GM23338 (cell line): ENCODE measurements at regions not wholly inside any gene's neighbourhood (a gene's known extent, or its start where the extent isn't known, plus 50 kb on each side); places are given as distances from the start of the nearest gene placed in this dataset.

Experiments
- ATAC-seq: fragments of 200-7000 bp; cut with Tn5 transposase; 3 replicates; pipeline ENCODE4 v1.9.1; 2020
- DNase-seq: peaks from one replicate; pipeline ENCODE4 v3.0.0-alpha.2; 2015; ENCODE audit warnings: low spot score
- H2AFZ ChIP-seq: fragments of 200-600 bp; sonication (generic); 2 replicates; pipeline ENCODE4 v1.8.0; 2016; ENCODE audit warnings: antibody characterized with exemption, mild to moderate bottlenecking, moderate library complexity
- H3F3A ChIP-seq: fragments of 200-600 bp; sonication (generic); replicated peaks from 2 replicates; pipeline ENCODE4 v1.8.0; 2017; ENCODE audit warnings: antibody characterized with exemption, mixed run types, low read depth
- H3K27ac ChIP-seq: fragments of 200-600 bp; sonication (generic); 2 replicates; pipeline ENCODE4 v1.6.1; 2016; ENCODE audit warnings: low read depth
- H3K27me3 ChIP-seq: fragments of 200-600 bp; sonication (generic); 2 replicates; pipeline ENCODE4 v1.8.0; 2016; ENCODE audit warnings: mild to moderate bottlenecking, mixed run types, moderate library complexity; ENCODE audit not compliant: insufficient read depth
- H3K36me3 ChIP-seq: fragments of 200-600 bp; sonication (generic); 2 replicates; pipeline ENCODE4 v1.8.0; 2016; ENCODE audit warnings: mild to moderate bottlenecking; ENCODE audit not compliant: insufficient read depth
- H3K4me1 ChIP-seq: fragments of 200-600 bp; sonication (generic); 2 replicates; pipeline ENCODE4 v1.8.0; 2016; ENCODE audit warnings: mild to moderate bottlenecking, moderate library complexity; ENCODE audit not compliant: insufficient read depth
- H3K4me2 ChIP-seq: fragments of 200-600 bp; sonication (generic); 2 replicates; pipeline ENCODE4 v1.7.1; 2017; ENCODE audit warnings: mixed run types
- H3K4me3 ChIP-seq: fragments of 200-600 bp; sonication (generic); 2 replicates; pipeline ENCODE4 v1.6.1; 2016; ENCODE audit warnings: mixed run types
- H3K79me2 ChIP-seq: fragments of 200-600 bp; sonication (generic); replicated peaks from 2 replicates; pipeline ENCODE4 v1.8.0; 2017; ENCODE audit warnings: mild to moderate bottlenecking; ENCODE audit not compliant: insufficient read depth
- H3K9me2 ChIP-seq: fragments of 200-600 bp; sonication (generic); 2 replicates; pipeline ENCODE4 v1.8.0; 2017; ENCODE audit not compliant: insufficient read depth
- H4K20me1 ChIP-seq: fragments of 200-600 bp; sonication (generic); replicated peaks from 2 replicates; pipeline ENCODE4 v1.8.0; 2017; ENCODE audit warnings: mild to moderate bottlenecking; ENCODE audit not compliant: insufficient read depth
- H3K27ac Mint-ChIP-seq: 2 replicates; pipeline ENCODE4 v1.8.0; 2020; ENCODE audit warnings: inconsistent platforms, mild to moderate bottlenecking, moderate library complexity, mixed read lengths
- H3K27me3 Mint-ChIP-seq: 3 replicates; pipeline ENCODE4 v1.8.0; 2022; ENCODE audit warnings: low read depth, mild to moderate bottlenecking, moderate library complexity, mixed read lengths, inconsistent platforms; ENCODE audit not compliant: insufficient read depth, poor library complexity
- H3K36me3 Mint-ChIP-seq: 3 replicates; pipeline ENCODE4 v1.8.0; 2021; ENCODE audit warnings: low read depth, mild to moderate bottlenecking, inconsistent platforms, moderate library complexity, mixed read lengths
- H3K4me1 Mint-ChIP-seq: 3 replicates; pipeline ENCODE4 v1.8.0; 2020; ENCODE audit warnings: mild to moderate bottlenecking, inconsistent platforms, mixed read lengths
- H3K4me3 Mint-ChIP-seq: 3 replicates; pipeline ENCODE4 v1.8.0; 2021; ENCODE audit warnings: moderate library complexity, mild to moderate bottlenecking, inconsistent platforms, mixed read lengths
- H3K9me3 Mint-ChIP-seq: 3 replicates; pipeline ENCODE4 v1.8.0; 2020; ENCODE audit warnings: moderate library complexity, mild to moderate bottlenecking, inconsistent platforms, mixed read lengths
- CREB1 ChIP-seq: fragments of 250-450 bp; sonication (Bioruptor Pico); IDR thresholded peaks from 2 replicates; pipeline ENCODE4 v1.5.0; 2020; ENCODE audit warnings: low read depth, mild to moderate bottlenecking, moderate library complexity
- EZH2phosphoT487 ChIP-seq: fragments of 200-600 bp; sonication (generic); IDR thresholded peaks from one replicate; pipeline ENCODE4 v1.8.1; 2018; ENCODE audit warnings: antibody characterized with exemption; ENCODE audit not compliant: unreplicated experiment
- JUNB ChIP-seq: IDR thresholded peaks from one replicate; pipeline ENCODE4 v1.6.1; 2016; ENCODE audit warnings: antibody characterized with exemption; ENCODE audit not compliant: unreplicated experiment
- NANOG ChIP-seq: IDR thresholded peaks from 2 replicates; pipeline ENCODE4 v1.6.1; 2016; ENCODE audit warnings: antibody characterized with exemption, borderline replicate concordance
- POLR2AphosphoS5 ChIP-seq: IDR thresholded peaks from 2 replicates; pipeline ENCODE4 v1.6.1; 2016; ENCODE audit warnings: antibody characterized with exemption, low read depth
- STAT1 ChIP-seq: IDR thresholded peaks from one replicate; pipeline ENCODE4 v1.6.1; 2016; ENCODE audit warnings: antibody characterized with exemption; ENCODE audit not compliant: unreplicated experiment
- ZNF114 ChIP-seq: fragments of 250-450 bp; sonication (Bioruptor Pico); IDR thresholded peaks from 2 replicates; pipeline ENCODE4 v1.5.0; 2020; ENCODE audit warnings: mild to moderate bottlenecking, moderate library complexity
- ZNF331 ChIP-seq: fragments of 250-450 bp; sonication (Bioruptor Pico); IDR thresholded peaks from 2 replicates; pipeline ENCODE4 v1.5.0; 2020; ENCODE audit warnings: low read depth, mild to moderate bottlenecking, moderate library complexity
- TF ChIP-seq, protein P1 (sequence below): fragments of 250-450 bp; sonication (Bioruptor Pico); IDR thresholded peaks from 2 replicates; pipeline ENCODE4 v1.5.0; 2020; ENCODE audit warnings: mild to moderate bottlenecking, moderate library complexity
- TF ChIP-seq, protein P2 (sequence below), 2 experiments: fragments of 200-600 bp in 1 of 2; sonication (generic) in 1 of 2; conservative IDR thresholded peaks; 2 replicates each; pipeline versions ENCODE4 v1.5.1 to v1.6.1; 2016 to 2017; ENCODE audit warnings: antibody characterized with exemption in 2 of 2, low read depth in 2 of 2, mild to moderate bottlenecking in 2 of 2, moderate library complexity in 1 of 2

DNA sequence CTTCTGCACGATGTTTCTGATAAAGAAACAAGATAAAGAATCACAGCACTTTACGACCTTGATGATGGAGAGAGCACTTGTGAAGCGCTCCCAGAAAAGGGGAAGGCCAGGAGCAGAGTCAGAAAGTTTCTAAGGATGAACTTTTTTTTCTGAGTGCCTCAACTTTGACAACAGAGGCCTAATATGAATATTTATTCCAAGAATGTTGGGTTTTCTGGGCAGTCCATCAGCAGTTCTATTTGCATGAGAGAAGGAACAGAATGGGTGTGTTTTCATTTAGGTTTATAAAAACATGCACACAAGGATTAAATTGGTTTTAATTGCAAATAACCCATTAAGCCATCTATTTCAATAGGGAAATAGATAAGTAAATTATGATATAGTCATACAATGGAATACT lies 204.9 kb downstream of the SIM1 start (continued):
- TF ChIP-seq, protein P1, sequence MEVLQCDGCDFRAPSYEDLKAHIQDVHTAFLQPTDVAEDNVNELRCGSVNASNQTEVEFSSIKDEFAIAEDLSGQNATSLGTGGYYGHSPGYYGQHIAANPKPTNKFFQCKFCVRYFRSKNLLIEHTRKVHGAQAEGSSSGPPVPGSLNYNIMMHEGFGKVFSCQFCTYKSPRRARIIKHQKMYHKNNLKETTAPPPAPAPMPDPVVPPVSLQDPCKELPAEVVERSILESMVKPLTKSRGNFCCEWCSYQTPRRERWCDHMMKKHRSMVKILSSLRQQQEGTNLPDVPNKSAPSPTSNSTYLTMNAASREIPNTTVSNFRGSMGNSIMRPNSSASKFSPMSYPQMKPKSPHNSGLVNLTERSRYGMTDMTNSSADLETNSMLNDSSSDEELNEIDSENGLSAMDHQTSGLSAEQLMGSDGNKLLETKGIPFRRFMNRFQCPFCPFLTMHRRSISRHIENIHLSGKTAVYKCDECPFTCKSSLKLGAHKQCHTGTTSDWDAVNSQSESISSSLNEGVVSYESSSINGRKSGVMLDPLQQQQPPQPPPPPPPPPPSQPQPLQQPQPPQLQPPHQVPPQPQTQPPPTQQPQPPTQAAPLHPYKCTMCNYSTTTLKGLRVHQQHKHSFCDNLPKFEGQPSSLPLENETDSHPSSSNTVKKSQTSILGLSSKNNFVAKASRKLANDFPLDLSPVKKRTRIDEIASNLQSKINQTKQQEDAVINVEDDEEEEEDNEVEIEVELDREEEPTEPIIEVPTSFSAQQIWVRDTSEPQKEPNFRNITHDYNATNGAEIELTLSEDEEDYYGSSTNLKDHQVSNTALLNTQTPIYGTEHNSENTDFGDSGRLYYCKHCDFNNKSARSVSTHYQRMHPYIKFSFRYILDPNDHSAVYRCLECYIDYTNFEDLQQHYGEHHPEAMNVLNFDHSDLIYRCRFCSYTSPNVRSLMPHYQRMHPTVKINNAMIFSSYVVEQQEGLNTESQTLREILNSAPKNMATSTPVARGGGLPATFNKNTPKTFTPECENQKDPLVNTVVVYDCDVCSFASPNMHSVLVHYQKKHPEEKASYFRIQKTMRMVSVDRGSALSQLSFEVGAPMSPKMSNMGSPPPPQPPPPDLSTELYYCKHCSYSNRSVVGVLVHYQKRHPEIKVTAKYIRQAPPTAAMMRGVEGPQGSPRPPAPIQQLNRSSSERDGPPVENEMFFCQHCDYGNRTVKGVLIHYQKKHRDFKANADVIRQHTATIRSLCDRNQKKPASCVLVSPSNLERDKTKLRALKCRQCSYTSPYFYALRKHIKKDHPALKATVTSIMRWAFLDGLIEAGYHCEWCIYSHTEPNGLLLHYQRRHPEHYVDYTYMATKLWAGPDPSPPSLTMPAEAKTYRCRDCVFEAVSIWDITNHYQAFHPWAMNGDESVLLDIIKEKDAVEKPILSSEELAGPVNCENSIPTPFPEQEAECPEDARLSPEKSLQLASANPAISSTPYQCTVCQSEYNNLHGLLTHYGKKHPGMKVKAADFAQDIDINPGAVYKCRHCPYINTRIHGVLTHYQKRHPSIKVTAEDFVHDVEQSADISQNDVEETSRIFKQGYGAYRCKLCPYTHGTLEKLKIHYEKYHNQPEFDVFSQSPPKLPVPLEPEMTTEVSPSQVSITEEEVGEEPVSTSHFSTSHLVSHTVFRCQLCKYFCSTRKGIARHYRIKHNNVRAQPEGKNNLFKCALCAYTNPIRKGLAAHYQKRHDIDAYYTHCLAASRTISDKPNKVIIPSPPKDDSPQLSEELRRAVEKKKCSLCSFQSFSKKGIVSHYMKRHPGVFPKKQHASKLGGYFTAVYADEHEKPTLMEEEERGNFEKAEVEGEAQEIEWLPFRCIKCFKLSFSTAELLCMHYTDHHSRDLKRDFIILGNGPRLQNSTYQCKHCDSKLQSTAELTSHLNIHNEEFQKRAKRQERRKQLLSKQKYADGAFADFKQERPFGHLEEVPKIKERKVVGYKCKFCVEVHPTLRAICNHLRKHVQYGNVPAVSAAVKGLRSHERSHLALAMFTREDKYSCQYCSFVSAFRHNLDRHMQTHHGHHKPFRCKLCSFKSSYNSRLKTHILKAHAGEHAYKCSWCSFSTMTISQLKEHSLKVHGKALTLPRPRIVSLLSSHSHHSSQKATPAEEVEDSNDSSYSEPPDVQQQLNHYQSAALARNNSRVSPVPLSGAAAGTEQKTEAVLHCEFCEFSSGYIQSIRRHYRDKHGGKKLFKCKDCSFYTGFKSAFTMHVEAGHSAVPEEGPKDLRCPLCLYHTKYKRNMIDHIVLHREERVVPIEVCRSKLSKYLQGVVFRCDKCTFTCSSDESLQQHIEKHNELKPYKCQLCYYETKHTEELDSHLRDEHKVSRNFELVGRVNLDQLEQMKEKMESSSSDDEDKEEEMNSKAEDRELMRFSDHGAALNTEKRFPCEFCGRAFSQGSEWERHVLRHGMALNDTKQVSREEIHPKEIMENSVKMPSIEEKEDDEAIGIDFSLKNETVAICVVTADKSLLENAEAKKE = no peak
- no peak for TF ChIP-seq EZH2phosphoT487
- TF ChIP-seq STAT1 = no peak
- TF ChIP-seq, protein P2, sequence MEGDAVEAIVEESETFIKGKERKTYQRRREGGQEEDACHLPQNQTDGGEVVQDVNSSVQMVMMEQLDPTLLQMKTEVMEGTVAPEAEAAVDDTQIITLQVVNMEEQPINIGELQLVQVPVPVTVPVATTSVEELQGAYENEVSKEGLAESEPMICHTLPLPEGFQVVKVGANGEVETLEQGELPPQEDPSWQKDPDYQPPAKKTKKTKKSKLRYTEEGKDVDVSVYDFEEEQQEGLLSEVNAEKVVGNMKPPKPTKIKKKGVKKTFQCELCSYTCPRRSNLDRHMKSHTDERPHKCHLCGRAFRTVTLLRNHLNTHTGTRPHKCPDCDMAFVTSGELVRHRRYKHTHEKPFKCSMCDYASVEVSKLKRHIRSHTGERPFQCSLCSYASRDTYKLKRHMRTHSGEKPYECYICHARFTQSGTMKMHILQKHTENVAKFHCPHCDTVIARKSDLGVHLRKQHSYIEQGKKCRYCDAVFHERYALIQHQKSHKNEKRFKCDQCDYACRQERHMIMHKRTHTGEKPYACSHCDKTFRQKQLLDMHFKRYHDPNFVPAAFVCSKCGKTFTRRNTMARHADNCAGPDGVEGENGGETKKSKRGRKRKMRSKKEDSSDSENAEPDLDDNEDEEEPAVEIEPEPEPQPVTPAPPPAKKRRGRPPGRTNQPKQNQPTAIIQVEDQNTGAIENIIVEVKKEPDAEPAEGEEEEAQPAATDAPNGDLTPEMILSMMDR (conservative IDR thresholded peaks at IDR 0.05; ENCODE audit: low read depth in 2 of 2) = no peak
- no peak for TF ChIP-seq POLR2AphosphoS5
- TF ChIP-seq JUNB = no peak
- no peak for TF ChIP-seq CREB1
- TF ChIP-seq NANOG = no peak
- no peak for TF ChIP-seq ZNF114

DNA sequence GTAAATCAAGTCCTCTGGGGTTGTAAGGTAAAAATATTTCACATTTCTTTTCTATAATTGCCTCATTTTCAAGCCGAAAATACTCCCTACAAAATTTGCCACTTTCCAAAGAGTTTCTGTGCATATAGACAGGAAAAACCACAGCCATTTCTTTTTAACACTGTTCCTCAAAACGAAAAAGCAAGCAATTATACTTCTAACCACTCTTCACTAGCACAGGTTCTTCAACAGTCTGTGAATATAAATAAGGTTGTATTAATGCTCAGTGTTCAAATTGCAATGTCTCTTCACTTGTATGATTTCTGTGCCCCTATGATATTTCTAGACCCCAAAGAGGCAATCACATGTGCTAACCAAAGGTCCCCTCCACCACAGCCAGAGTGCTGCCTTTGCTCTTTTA lies 206.0 kb downstream of the SIM1 start:
- Histone ChIP-seq H3K9me2 (no peaks in the 10 kb centered on the region), H3K79me2 (no peaks in the 10 kb centered on the region), H3F3A (no peaks in the 10 kb centered on the region), H3K27me3 (no peaks in the 10 kb centered on the region), H3K4me1 (peaks cover 8% of the 10 kb centered on the region; the same call in 1 of the 2 replicates), H2AFZ (no peak overlapping the region), H4K20me1 (no peaks in the 10 kb centered on the region), H3K4me2 (no peak overlapping the region), H3K27ac (no peak overlapping the region), H3K36me3 (no peaks in the 10 kb centered on the region), H3K4me3 (no peak overlapping the region)
- no peaks in the 10 kb centered on the region for H3K36me3 Mint-ChIP-seq
- peaks cover 14% of the 10 kb centered on the region for H3K4me1 Mint-ChIP-seq
- no peak overlapping the region for H3K4me3 Mint-ChIP-seq
- H3K27me3 Mint-ChIP-seq = no peaks in the 10 kb centered on the region
- ATAC-seq = no peak
- no peak overlapping the region for H3K27ac Mint-ChIP-seq
- DNase-seq = no peak
- no peaks in the 10 kb centered on the region for H3K9me3 Mint-ChIP-seq
- TF ChIP-seq, protein P1 = no peak
- TF ChIP-seq ZNF331 (CRISPR knock-in tag) = no peak
